DND-41 (cell line): ENCODE measurements at regions not wholly inside any gene's neighbourhood (a gene's known extent, or its start where the extent isn't known, plus 50 kb on each side); places are given as distances from the start of the nearest gene placed in this dataset.

Source experiments
- EZH2 ChIP-seq: IDR thresholded peaks from 3 replicates; pipeline ENCODE4 v1.6.1; 2012; ENCODE audit warnings: borderline replicate concordance, low read depth, mild to moderate bottlenecking, moderate library complexity, low read length, inconsistent platforms; ENCODE audit not compliant: severe bottlenecking
- TF ChIP-seq, protein P1 (sequence below): IDR thresholded peaks from 2 replicates; pipeline ENCODE4 v1.5.1; 2012; ENCODE audit warnings: borderline replicate concordance, low read length, moderate library complexity, mild to moderate bottlenecking; ENCODE audit not compliant: poor library complexity, severe bottlenecking; ENCODE audit errors: extremely low read depth

DNA sequence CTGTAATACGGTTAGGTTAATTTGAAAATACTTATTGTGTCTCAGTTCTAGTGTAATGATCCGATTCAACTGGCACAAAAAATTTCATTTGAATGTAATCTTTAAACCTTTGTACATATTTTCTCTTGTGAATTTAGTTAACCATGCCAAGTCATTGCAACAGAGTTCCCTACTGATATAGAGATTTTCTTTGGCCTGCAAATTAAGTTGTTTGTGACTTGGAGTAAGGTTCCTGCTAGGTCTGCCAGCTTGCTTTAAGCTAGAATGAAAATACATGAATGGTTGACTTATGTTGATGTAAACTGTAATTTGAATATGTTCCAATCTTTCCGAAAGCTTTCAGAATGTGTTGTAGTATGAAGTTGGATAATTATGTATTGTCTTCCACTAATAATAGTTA lies 1004.1 kb upstream of the EDIL3 start:
- TF ChIP-seq, protein P1, sequence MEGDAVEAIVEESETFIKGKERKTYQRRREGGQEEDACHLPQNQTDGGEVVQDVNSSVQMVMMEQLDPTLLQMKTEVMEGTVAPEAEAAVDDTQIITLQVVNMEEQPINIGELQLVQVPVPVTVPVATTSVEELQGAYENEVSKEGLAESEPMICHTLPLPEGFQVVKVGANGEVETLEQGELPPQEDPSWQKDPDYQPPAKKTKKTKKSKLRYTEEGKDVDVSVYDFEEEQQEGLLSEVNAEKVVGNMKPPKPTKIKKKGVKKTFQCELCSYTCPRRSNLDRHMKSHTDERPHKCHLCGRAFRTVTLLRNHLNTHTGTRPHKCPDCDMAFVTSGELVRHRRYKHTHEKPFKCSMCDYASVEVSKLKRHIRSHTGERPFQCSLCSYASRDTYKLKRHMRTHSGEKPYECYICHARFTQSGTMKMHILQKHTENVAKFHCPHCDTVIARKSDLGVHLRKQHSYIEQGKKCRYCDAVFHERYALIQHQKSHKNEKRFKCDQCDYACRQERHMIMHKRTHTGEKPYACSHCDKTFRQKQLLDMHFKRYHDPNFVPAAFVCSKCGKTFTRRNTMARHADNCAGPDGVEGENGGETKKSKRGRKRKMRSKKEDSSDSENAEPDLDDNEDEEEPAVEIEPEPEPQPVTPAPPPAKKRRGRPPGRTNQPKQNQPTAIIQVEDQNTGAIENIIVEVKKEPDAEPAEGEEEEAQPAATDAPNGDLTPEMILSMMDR, result no peak
- TF ChIP-seq EZH2, result no peak
